NCI-H82 treated with DMSO at 0.1 percent for 48 hours (cell line): ENCODE measurements at regions not wholly inside any gene's neighbourhood (a gene's known extent, or its start where the extent isn't known, plus 50 kb on each side); places are given as distances from the start of the nearest gene placed in this dataset.

Source experiments
- DNase-seq: peaks from one replicate; lab custom pipeline; 2025; ENCODE audit not compliant: unreplicated experiment; lab: John Stamatoyannopoulos, UW

- no peak for DNase-seq
Observed at GRCh38 chr5:21185536-21185935, 1197.5 kb upstream of the CDH18 start.

GRCh38 chr5:21184581-21184980 is 1196.6 kb upstream of the CDH18 start:
- DNase-seq, result no peak

- no peak for DNase-seq
Observed at GRCh38 chr5:21181609-21182125, 1193.7 kb upstream of the CDH18 start.

GRCh38 chr5:21173526-21173925 is 1185.5 kb upstream of the CDH18 start:
- no peak for DNase-seq

GRCh38 chr5:21173036-21173435 is 1185.0 kb upstream of the CDH18 start:
- DNase-seq, result no peak

GRCh38 chr5:21171038-21171437 is 1183.0 kb upstream of the CDH18 start:
- DNase-seq, result no peak

GRCh38 chr5:21168557-21168956 is 1180.6 kb upstream of the CDH18 start:
- DNase-seq, result no peak

GRCh38 chr5:21165344-21165743 is 1177.3 kb upstream of the CDH18 start:
- DNase-seq, result no peak

GRCh38 chr5:21164425-21164824 is 1176.4 kb upstream of the CDH18 start:
- peak; percentile 84 for DNase-seq

GRCh38 chr5:21159510-21160059 is 1171.6 kb upstream of the CDH18 start:
- DNase-seq, result no peak

- DNase-seq, result no peak
Observed at GRCh38 chr5:21154526-21154925, 1166.5 kb upstream of the CDH18 start.

- no peak for DNase-seq
Observed at GRCh38 chr5:21152611-21153010, 1164.6 kb upstream of the CDH18 start.

- no peak for DNase-seq
Observed at GRCh38 chr5:21145376-21145775, 1157.4 kb upstream of the CDH18 start.

- no peak for DNase-seq
Observed at GRCh38 chr5:21143686-21144085, 1155.7 kb upstream of the CDH18 start.

- no peak for DNase-seq
Observed at GRCh38 chr5:21142791-21143190, 1154.8 kb upstream of the CDH18 start.

GRCh38 chr5:21140987-21141386 is 1153.0 kb upstream of the CDH18 start:
- no peak for DNase-seq

- no peak for DNase-seq
Observed at GRCh38 chr5:21126236-21126635, 1138.2 kb upstream of the CDH18 start.

- DNase-seq, result no peak
Observed at GRCh38 chr5:21125238-21125983, 1137.4 kb upstream of the CDH18 start.

GRCh38 chr5:21121213-21121612 is 1133.2 kb upstream of the CDH18 start:
- DNase-seq, result no peak

- DNase-seq, result no peak
Observed at GRCh38 chr5:21097661-21098060, 1109.7 kb upstream of the CDH18 start.

- no peak for DNase-seq
Observed at GRCh38 chr5:21094619-21095018, 1106.6 kb upstream of the CDH18 start.

GRCh38 chr5:21087766-21088165 is 1099.8 kb upstream of the CDH18 start:
- DNase-seq, result no peak

- DNase-seq, result no peak
Observed at GRCh38 chr5:21085791-21086190, 1097.8 kb upstream of the CDH18 start.
